ENCODE measurements at regions not wholly inside any gene's neighbourhood (a gene's known extent, or its start where the extent isn't known, plus 50 kb on each side); places are given as distances from the start of the nearest gene placed in this dataset.

DNA sequence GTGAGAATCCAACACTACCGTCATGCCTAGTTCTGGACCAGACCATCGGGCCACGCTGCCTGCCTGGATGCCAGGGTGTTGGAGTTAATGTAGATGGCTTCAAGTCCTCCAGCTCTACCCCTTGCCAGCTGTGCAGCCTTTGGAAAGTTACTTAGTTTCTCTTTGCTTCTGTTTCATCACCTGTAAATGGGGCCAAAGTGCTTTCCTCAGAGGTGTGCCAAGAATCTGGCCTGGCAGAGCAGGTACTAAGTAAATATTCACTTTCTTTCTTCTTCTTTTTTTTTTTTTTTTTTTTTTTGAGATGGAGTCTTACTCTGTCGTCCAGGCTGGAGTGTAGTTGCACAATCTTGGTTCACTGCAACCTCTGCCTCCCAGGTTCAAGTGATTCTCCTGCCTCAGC lies 159.5 kb upstream of the RPL38 start:
- TF ChIP-seq FOSL1 (IDR thresholded peaks at IDR 0.05; ENCODE audit: low read depth) = no peak
- TF ChIP-seq EZH2phosphoT487 (IDR thresholded peaks at IDR 0.05; ENCODE audit: borderline replicate concordance) = no peak
- no peak for TF ChIP-seq CTCF (IDR thresholded peaks at IDR 0.05 in 2 of 3, conservative IDR thresholded peaks at IDR 0.05 in 1 of 3; ENCODE audit: borderline replicate concordance in 1 of 3, insufficient read depth in 1 of 3, low read depth in 2 of 3, low read length in 2 of 3)
- TF ChIP-seq SP1 (IDR thresholded peaks at IDR 0.05; ENCODE audit: low read depth) = no peak
- TF ChIP-seq POLR2AphosphoS5 (IDR thresholded peaks at IDR 0.05; ENCODE audit: low read depth, low read length) = no peak
- no peak for TF ChIP-seq POLR2A (IDR thresholded peaks at IDR 0.05; ENCODE audit: borderline replicate concordance, extremely low read depth, insufficient read depth, insufficient read length)
- no peak for TF ChIP-seq ELF1 (IDR thresholded peaks at IDR 0.05; ENCODE audit: borderline replicate concordance, low read depth)
- TF ChIP-seq REST (IDR thresholded peaks at IDR 0.05; ENCODE audit: low read depth) = no peak
- TF ChIP-seq RAD21 (IDR thresholded peaks at IDR 0.05; ENCODE audit: low read depth) = no peak
- TF ChIP-seq MAX (IDR thresholded peaks at IDR 0.05) = no peak
- no peak for TF ChIP-seq SIN3A (IDR thresholded peaks at IDR 0.05; ENCODE audit: low read depth)
- no peak for TF ChIP-seq CEBPB (IDR thresholded peaks at IDR 0.05; ENCODE audit: low read depth)

Measured in HCT116 (cell line).